Psoas muscle (tissue), 7 donors: ENCODE measurements at regions not wholly inside any gene's neighbourhood (a gene's known extent, or its start where the extent isn't known, plus 50 kb on each side); places are given as distances from the start of the nearest gene placed in this dataset.

Source experiments
- ATAC-seq, 4 donors: fragments of 200-7000 bp; cut with Tn5 transposase; one replicate each; pipeline ENCODE4 v1.9.1; 2020; ENCODE audit warnings: moderate library complexity in 3 of 4, mild to moderate bottlenecking in 2 of 4
- DNase-seq, 2 donors: peaks; one replicate each; pipeline ENCODE4 v3.0.0-alpha.2; 2020
- H3K27ac ChIP-seq: fragments of 200-600 bp; one replicate; pipeline ENCODE4 v1.8.0; 2022
- H3K27me3 ChIP-seq, 3 donors: fragments of 200-600 bp in 1 of 3; one replicate each; pipeline versions ENCODE4 v1.6.1 to v1.8.0; 2013 to 2022; ENCODE audit warnings: low read length in 2 of 3, mild to moderate bottlenecking in 2 of 3, moderate library complexity in 1 of 3; ENCODE audit not compliant: insufficient read depth in 3 of 3
- H3K36me3 ChIP-seq, 2 donors: fragments of 200-600 bp in 1 of 2; one replicate each; pipeline versions ENCODE4 v1.6.1 to v1.8.0; 2013 to 2022; ENCODE audit warnings: low read depth in 1 of 2, mild to moderate bottlenecking in 1 of 2, moderate library complexity in 1 of 2; ENCODE audit not compliant: insufficient read depth in 1 of 2
- H3K4me1 ChIP-seq: fragments of 200-600 bp; one replicate; pipeline ENCODE4 v1.8.0; 2022
- H3K4me3 ChIP-seq: fragments of 200-600 bp; one replicate; pipeline ENCODE4 v1.8.0; 2022; ENCODE audit warnings: mild to moderate bottlenecking
- H3K9me3 ChIP-seq: fragments of 200-600 bp; one replicate; pipeline ENCODE4 v1.8.0; 2022
- CTCF ChIP-seq: fragments of 200-600 bp; IDR thresholded peaks from one replicate; pipeline ENCODE4 v1.8.0; 2022; ENCODE audit warnings: antibody characterized with exemption
- WGBS, 3 donors: extraction: QIAGEN DNeasy Blood & Tissue Kit; methylation state at CpG; one replicate each; pipeline versions ENCODE4 v1.1.6 to v1.1.7; 2013; 5-methylcytosine and 5-hydroxymethylcytosine counted together
- intact Hi-C, 2 donors: fragments of 100-400 bp; cut with DNase I; formaldehyde crosslinking; loops; one replicate each; pipeline versions ENCODE4 v1.11.0 to v1.14.2; 2022
- donor health status: healthy with polysubstance abuse.
- donor health status: DM: no; HTN: no; CAD: no; lungs with moderate emphysema.
- donor health status: Bipolar disorder and iron deficiency.
- donor health status: healthy.
- donor health status: DM: yes; HTN: yes; CAD: no.
- donor health status: DM: no; HTN: no; CAD: no.
- donor health status: DM: yes; HTN: yes; CAD: no.

GRCh38 chr16:55941552-55941951, 66.4 kb upstream of the CES5A start:
- DNase-seq, result no peak
- intact Hi-C loops, result no loop called here

GRCh38 chr16:55938126-55938525, 63.0 kb upstream of the CES5A start:
- Histone ChIP-seq H3K27me3 (no peaks in the 10 kb centered on the region), H3K9me3 (no peaks in the 10 kb centered on the region), H3K4me1 (no peaks in the 10 kb centered on the region), H3K36me3 (no peaks in the 10 kb centered on the region), H3K4me3 (no peak overlapping the region), H3K27ac (no peak overlapping the region)
- ATAC-seq (no peak), DNase-seq (no peak)
- 25 to 50% (median 31%) methylated on average over 1 of the region's 1 CpG for WGBS, 3 donors
- TF ChIP-seq CTCF, result no peak
- intact Hi-C loops, result no loop called here

More at GRCh38 chr16:55941552-55941951, 66.4 kb upstream of the CES5A start:
- H3K36me3 ChIP-seq, result no peaks in the 10 kb centered on the region
- H3K27me3 ChIP-seq, result peaks cover 0 to 2% (median 0%) of the 10 kb centered on the region in 3 donors
- H3K4me3 ChIP-seq, result no peak overlapping the region
- H3K9me3 ChIP-seq, result no peaks in the 10 kb centered on the region
- WGBS, 3 donors, result 63 to 67% (median 66%) methylated on average over 2 of the region's 2 CpGs
- ATAC-seq, result no peak
- H3K27ac ChIP-seq, result no peak overlapping the region
- no peak for TF ChIP-seq CTCF
- no peaks in the 10 kb centered on the region for H3K4me1 ChIP-seq

DNA sequence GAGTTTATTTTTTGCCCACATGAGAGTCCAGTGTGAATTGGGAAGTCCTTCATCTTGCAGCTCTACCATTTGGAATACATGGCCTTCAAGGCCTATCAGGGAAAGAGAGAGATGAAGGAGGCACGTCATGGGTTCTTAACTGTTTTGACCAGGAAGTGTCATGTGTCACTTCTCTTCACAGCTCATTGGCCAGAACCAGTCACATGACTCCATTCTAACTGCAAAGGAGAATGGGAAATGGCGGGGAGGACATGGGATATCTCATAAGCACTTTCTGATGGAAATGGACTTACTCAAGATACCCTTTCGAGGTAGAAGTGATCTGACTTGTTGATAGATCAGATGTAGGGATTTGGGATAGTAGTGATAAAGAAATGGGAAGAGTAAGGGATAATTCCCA, 57.9 kb upstream of the CES5A start:
- Histone ChIP-seq H3K36me3 (no peaks in the 10 kb centered on the region), H3K9me3 (no peaks in the 10 kb centered on the region), H3K27ac (no peak overlapping the region), H3K4me1 (no peaks in the 10 kb centered on the region), H3K27me3 (no peaks in the 10 kb centered on the region), H3K4me3 (no peak overlapping the region)
- no peak for DNase-seq
- no peak for ATAC-seq
- 67 to 83% (median 75%) methylated on average over 3 of the region's 3 CpGs for WGBS, 3 donors
- intact Hi-C loops, result no loop called here
- TF ChIP-seq CTCF, result no peak

- ATAC-seq, result no peak
- Histone ChIP-seq H3K4me3 (no peak overlapping the region), H3K27ac (no peak overlapping the region), H3K36me3 (no peaks in the 10 kb centered on the region), H3K4me1 (no peaks in the 10 kb centered on the region), H3K27me3 (no peaks in the 10 kb centered on the region), H3K9me3 (no peaks in the 10 kb centered on the region)
- no peak for DNase-seq
- intact Hi-C loops, result no loop called here
- TF ChIP-seq CTCF, result no peak
- 57 to 75% (median 71%) methylated on average over 2 of the region's 2 CpGs for WGBS, 3 donors
Observed at GRCh38 chr16:55930036-55930435, 54.9 kb upstream of the CES5A start.

- no peaks in the 10 kb centered on the region for H3K27me3 ChIP-seq
- ATAC-seq (no peak), DNase-seq (no peak)
- H3K4me3 ChIP-seq, result no peak overlapping the region
- no peak overlapping the region for H3K27ac ChIP-seq
- whole genome bisulfite sequencing, 3 donors, result 81 to 90% (median 85%) methylated on average over 8 of the region's 8 CpGs
- H3K9me3 ChIP-seq, result no peaks in the 10 kb centered on the region
- no peaks in the 10 kb centered on the region for H3K4me1 ChIP-seq
- intact Hi-C loops, result no loop called here
- H3K36me3 ChIP-seq, result no peaks in the 10 kb centered on the region
- TF ChIP-seq CTCF, result no peak
Observed at GRCh38 chr16:55929181-55929580, 54.0 kb upstream of the CES5A start.
